HFF-Myc (cell line): ENCODE measurements at regions not wholly inside any gene's neighbourhood (a gene's known extent, or its start where the extent isn't known, plus 50 kb on each side); places are given as distances from the start of the nearest gene placed in this dataset.

Experiments
- DNase-seq: peaks from one replicate; pipeline ENCODE4 v3.0.0-alpha.2; 2011; ENCODE audit warnings: low read depth; ENCODE audit errors: extremely low read depth
- H3K4me3 ChIP-seq: replicated peaks from 2 replicates; pipeline ENCODE4 v1.5.1; 2011; ENCODE audit warnings: low read depth, mild to moderate bottlenecking, control low read depth, low read length
- TF ChIP-seq, protein P1 (sequence below): IDR thresholded peaks from 2 replicates; pipeline ENCODE4 v1.5.1; 2012; ENCODE audit warnings: mild to moderate bottlenecking, low read depth, low read length, control low read depth; ENCODE audit errors: missing control alignments

- no peak for DNase-seq
- TF ChIP-seq, protein P1, sequence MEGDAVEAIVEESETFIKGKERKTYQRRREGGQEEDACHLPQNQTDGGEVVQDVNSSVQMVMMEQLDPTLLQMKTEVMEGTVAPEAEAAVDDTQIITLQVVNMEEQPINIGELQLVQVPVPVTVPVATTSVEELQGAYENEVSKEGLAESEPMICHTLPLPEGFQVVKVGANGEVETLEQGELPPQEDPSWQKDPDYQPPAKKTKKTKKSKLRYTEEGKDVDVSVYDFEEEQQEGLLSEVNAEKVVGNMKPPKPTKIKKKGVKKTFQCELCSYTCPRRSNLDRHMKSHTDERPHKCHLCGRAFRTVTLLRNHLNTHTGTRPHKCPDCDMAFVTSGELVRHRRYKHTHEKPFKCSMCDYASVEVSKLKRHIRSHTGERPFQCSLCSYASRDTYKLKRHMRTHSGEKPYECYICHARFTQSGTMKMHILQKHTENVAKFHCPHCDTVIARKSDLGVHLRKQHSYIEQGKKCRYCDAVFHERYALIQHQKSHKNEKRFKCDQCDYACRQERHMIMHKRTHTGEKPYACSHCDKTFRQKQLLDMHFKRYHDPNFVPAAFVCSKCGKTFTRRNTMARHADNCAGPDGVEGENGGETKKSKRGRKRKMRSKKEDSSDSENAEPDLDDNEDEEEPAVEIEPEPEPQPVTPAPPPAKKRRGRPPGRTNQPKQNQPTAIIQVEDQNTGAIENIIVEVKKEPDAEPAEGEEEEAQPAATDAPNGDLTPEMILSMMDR: no peak
- H3K4me3 ChIP-seq: no peak overlapping the region
Observed at GRCh38 chr5:78726571-78726970, 78.0 kb upstream of the LHFPL2 start.

GRCh38 chr5:78726003-78726402, 77.4 kb upstream of the LHFPL2 start:
- no peak for DNase-seq
- no peak overlapping the region for H3K4me3 ChIP-seq
- TF ChIP-seq, protein P1: no peak

GRCh38 chr5:78724061-78724460, 75.5 kb upstream of the LHFPL2 start:
- TF ChIP-seq, protein P1: no peak
- no peak for DNase-seq
- no peak overlapping the region for H3K4me3 ChIP-seq

GRCh38 chr5:78720997-78721396, 72.4 kb upstream of the LHFPL2 start:
- no peak overlapping the region for H3K4me3 ChIP-seq
- TF ChIP-seq, protein P1: no peak
- DNase-seq: no peak

DNA sequence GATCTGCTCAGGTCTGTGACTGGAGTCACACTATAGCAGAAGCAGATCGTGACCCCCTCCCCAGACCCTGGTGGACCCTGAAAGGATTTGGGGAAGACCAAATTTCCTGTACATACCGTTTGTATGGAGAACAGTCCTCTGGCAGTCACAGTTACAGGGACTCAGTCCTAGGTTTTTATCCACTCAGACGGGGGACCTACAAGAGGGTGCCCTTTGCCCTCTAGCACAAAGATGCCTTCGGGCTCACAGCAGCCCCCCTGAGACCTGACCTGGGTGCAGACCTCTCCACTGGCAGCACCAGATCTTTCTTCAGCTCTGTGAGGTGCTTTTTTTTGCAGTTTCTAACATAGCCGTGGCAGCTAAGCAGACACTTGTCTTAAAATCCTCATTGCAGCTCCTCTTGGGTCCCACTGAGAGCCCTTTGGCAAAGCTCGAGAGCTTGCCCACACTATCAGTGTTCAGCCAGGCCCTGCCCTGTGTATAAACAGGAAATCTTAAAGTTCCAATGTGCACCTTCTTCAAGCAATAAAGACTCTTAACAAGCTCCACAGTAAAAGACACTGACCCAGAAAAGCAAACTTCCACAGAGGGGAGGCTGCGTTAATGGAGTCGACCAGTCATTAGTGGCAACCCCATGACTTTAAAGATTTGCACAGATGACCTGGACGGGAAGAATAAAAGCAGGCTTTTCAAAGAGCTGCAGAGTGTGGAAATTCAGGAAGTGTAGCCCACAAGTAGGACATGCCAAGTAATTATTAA, 71.8 kb upstream of the LHFPL2 start:
- DNase-seq: no peak
- no peak overlapping the region for H3K4me3 ChIP-seq
- TF ChIP-seq, protein P1: no peak

DNA sequence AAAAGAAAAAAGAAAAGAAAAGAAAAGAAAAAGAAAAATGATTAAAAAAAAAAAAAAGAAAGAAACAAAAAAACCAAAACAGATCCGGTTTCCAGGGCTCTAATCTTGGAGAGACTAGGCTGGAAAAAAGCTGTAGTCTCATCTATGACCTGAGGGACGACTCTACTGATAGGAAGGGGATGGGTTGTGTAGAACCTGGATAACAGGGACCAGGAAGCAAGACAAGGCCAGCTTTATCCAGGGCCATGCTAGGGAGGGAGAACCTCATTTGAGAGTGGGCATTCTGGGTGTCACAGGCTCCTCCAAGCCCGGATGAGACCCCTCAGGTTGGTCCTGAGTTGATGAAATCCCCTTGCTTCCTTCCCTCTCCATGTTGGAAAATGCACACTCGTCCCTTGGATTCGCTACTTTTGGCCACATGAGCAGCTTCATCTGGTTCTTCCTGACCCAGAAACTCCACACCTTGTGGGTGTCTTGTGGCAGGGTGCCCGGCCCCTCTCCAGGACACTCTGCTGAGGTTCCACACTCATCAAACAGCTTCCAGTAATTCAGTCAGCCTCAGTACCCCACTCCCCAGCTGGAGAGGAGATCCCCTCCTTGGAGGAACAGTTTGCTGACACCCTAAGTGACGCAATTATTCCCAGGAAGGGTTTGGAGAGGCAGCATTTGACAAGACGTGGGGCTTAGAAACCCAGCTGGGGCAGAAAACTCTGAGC, 71.1 kb upstream of the LHFPL2 start:
- no peak overlapping the region for H3K4me3 ChIP-seq

More for the DNA sequence above, 71.1 kb upstream of the LHFPL2 start:
- DNase-seq: no peak
- TF ChIP-seq, protein P1: no peak
